GM12875 (cell line): ENCODE measurements at regions not wholly inside any gene's neighbourhood (a gene's known extent, or its start where the extent isn't known, plus 50 kb on each side); places are given as distances from the start of the nearest gene placed in this dataset.

ENCODE experiments used
- H3K4me3 ChIP-seq: one replicate; pipeline ENCODE4 v1.5.1; 2011; ENCODE audit warnings: low read depth, low read length, control low read depth
- CTCF ChIP-seq: IDR thresholded peaks from 2 replicates; pipeline ENCODE4 v1.5.1; 2011; ENCODE audit warnings: low read depth, mild to moderate bottlenecking, control low read depth, inconsistent platforms, low read length, moderate library complexity, borderline replicate concordance; ENCODE audit not compliant: insufficient read depth

GRCh38 chr1:38246955-38247952 is 200.7 kb upstream of the POU3F1 start:
- TF ChIP-seq CTCF = no peak
- H3K4me3 ChIP-seq = no peak overlapping the region

- H3K4me3 ChIP-seq = no peak overlapping the region
- no peak for TF ChIP-seq CTCF
These were observed 197.7 kb upstream of the POU3F1 start for GRCh38 chr1:38244218-38244845.

GRCh38 chr1:38243106-38243505 is 196.5 kb upstream of the POU3F1 start:
- no peak for TF ChIP-seq CTCF
- no peak overlapping the region for H3K4me3 ChIP-seq

GRCh38 chr1:38242506-38242905 is 195.9 kb upstream of the POU3F1 start:
- no peak for TF ChIP-seq CTCF
- no peak overlapping the region for H3K4me3 ChIP-seq

- TF ChIP-seq CTCF = no peak
- H3K4me3 ChIP-seq = no peak overlapping the region
These were observed 195.2 kb upstream of the POU3F1 start for GRCh38 chr1:38241594-38242334.

GRCh38 chr1:38240618-38241017 is 194.0 kb upstream of the POU3F1 start:
- H3K4me3 ChIP-seq = no peak overlapping the region

More at GRCh38 chr1:38240618-38241017, 194.0 kb upstream of the POU3F1 start:
- no peak for TF ChIP-seq CTCF
